Retina (tissue), 1 donor: ENCODE measurements at regions not wholly inside any gene's neighbourhood (a gene's known extent, or its start where the extent isn't known, plus 50 kb on each side); places are given as distances from the start of the nearest gene placed in this dataset.

Source experiments
- DNase-seq: peaks from one replicate; pipeline ENCODE4 v3.0.0-alpha.2; 2016

DNA sequence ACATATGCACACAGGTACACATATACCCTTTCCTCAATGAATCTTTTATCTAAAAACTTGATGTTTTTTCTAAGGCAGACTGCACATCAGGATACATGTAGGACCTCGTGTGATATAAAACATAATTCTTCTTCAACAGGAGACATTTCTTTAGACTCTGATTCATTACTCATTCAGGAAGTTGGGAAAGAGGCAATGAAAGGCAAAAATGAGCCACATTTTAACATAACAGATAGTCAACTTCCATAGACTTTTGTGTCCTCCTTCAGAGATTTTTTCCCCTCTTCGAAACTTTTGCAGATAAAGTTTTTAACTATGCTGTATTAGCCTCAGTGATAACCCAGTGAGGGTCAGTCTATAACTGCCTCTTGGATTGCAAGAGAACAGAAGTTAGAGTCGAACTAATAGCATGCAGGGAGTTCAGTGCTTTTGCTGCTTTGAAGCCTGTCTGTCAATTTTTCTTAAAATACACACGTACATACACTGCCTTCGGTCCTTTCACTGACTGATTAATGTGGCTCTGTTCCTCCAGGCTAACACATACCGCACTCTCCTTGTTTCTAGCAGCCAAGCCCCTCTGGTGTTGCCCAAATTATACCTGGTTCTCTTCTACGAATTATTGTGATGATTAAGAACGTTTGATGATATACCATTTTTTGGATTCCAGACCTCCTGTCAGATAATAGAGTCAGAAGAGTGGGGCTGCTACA lies 562.5 kb upstream of the MAP3K7 start:
- DNase-seq = no peak

DNA sequence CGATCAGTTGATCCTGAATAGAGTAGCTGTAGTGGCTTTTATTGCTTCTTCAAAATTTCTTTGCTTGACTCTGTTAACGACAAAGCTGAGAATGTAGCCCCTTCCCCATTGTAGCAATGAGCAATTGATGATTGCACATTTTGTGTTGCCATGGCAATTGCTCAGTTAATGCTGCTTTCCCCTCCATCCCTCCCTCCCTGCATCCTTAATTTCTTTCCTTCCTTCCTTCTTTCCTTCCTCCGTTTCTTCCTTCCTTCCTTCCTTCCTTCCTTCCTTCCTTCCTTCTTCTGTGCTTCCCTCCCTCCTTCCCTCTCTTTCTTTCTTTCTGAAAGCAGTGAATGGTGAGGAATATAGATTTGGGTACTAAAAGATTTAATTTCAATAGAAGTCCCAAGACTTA lies 557.3 kb upstream of the MAP3K7 start:
- DNase-seq = no peak

DNA sequence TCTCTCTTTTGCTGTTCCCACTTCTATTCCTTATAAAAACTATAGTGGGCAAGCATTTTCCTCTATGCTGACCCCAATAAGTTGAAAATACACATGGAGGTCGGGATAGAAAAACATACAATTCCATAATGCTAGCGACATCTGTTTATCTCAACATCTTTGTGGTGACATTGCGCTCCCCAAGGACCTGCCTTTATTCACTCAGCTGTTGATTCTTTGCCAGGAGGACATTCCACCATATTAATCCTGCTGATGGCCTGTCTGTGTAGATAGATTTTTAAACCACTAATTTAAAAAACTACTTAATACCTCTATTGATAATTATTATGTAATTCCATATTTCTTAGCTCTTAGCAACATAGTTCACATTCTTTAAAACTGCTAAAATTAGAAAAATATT lies 555.3 kb upstream of the MAP3K7 start:
- no peak for DNase-seq

DNA sequence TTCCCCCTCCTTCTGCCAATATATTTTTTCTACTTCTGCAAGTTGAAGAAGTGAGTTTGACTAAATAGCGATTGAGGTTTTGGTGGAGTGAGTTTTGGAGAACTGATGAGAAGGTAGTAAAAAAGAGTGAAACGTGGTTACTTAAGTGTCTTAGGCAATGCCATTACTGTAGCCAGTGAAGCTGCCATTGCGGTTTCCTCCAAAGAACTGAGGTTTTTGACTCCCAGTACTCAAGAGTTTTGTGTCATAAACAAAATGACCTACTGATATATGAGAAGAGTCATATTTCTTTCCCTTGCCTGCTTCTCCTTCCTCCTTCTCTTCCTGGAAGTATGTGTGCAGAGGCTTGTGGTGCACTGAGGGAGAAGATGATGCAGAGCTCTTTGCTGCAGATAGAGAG lies 554.5 kb upstream of the MAP3K7 start:
- DNase-seq = no peak

DNA sequence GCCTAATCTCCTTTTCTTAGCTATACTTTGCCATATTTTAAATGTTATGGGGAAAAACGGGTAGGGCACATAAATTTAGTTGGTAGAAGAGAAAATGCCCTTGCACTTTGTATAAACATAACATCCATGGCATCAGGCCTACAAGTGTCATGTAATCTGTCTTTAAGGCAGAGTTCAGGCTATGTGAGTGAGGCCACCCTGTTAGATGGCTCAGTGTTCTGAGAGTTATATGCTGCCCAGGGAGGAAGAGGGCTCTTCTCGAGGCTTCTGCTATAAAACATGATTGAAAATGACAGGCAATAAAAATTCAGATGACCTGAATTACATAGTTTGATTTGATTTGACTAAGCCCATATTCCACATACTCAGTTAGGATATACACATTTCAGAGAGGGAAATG lies 553.6 kb upstream of the MAP3K7 start:
- no peak for DNase-seq

DNA sequence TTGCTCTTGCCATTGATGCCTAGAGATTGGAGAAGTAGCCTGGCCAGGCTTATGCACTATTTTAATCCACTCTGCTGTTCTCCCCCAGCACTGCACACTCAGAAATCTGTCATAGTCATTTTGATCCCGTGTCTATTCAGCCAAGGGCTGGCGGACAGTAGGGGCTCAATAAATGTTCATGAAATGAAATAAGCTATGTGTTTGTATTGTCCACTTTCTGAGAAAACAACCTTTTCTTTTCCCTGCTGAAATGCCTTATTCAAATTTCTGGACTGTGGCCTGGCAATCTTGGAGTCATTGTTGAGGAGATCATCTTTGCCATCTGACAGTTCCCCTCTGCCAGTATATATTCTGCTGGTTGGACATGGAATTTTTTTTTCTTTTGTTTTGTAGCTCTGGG lies 550.4 kb upstream of the MAP3K7 start:
- no peak for DNase-seq

DNA sequence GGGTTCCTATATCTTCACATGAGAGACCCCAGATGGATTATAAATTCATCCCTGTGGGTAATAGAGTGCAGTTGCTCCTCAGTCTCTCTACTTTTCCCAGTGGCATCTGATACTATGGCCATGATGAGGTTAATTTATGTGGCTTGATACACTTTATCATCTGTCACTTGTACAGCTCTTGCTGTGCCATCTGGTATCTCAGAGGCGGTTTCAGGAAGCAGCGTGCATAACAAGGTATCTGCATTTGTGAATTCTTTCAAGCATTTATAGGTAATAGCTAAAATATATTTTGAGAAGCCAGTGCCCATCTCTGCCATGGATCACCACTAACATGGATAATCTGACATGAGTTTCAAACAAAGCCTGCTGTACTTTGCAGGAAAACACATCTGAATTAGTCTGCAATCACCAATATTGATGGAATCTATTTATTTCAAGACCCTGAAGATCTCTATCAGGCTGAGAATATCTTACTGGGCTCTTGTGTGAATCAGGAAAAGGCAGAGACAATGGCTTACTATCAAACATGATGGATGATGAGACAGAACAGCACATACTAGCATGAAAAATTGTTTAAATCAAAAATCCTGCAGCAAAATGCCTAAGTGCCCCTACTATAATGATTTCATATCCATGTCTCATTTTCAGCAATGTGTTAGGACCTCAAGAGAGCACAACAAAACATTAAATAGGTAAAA lies 548.7 kb upstream of the MAP3K7 start:
- no peak for DNase-seq

DNA sequence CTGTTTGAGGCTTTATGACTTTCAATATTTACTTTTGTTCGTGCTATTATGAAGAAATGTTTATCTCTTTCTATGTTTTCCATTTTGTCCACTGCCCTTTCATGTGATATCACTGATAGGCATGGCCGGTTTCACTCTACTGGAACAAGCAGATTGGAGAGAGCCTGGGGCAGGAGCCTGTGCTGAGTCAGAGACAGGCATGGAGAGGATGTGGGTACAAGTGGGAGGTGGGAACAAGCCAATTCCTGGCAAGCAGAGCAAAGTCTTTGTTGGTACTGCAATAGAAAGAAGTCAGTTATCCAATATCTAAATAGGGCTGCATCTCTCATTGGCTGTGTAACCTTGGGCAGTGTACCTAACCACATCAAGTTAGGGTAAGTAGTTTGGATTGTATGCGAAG lies 545.6 kb upstream of the MAP3K7 start:
- no peak for DNase-seq

DNA sequence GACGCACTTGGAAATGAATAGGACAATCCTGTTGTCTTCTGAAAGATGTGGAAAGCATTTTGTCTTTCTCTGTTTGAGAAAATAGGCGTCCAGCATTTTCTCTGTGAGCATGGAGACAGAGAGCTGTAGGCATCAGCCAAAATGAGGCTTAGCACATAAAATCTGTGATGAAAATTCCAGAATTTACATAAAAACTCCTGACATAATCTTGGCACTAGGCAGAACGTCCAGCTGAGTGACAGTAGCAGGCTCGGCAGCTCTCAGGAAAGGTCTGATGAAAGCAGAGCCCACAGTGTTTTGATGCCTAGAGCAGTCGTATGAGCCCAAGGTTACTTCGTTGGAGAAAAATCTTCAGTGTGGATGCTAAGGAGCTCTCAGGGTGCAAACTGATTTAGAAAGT lies 543.3 kb upstream of the MAP3K7 start:
- no peak for DNase-seq

DNA sequence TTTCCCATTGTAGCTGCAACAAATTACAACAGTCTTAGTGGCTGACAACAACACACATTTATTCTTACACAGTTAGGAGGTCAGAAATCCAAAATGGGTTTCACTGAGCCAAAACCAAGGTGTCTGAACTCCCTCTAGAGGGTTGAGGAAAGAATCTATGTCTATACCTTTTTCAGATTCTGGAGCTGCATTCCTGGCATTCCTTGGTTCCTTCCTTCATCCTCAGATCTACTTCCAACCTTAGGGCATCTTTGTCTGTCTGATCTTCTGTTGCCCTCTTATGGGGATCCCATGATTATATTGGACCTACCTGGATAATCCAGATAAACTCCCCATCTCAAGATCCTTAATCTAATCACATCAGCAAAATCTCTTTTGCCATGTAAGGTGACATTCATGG lies 540.9 kb upstream of the MAP3K7 start:
- no peak for DNase-seq

DNA sequence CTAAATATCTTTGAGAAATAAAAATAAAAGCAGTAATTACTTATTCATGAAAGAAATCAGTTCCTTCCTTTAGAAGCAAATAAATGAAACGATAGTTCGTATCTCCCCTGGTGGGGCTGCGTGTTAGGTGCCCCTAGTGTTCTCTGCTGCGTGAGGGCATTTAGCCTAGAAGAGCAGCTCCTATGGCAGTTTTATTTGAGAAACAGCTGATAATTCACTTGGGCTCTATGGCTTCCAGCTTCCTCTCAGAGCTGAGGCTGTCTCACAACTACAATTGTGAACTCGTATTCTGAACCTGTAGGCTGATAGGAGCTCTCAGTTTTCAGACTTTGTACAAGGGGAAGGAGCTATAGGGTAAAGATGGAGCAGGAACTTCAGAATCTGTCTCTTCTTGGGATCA lies 540.0 kb upstream of the MAP3K7 start:
- DNase-seq = no peak

DNA sequence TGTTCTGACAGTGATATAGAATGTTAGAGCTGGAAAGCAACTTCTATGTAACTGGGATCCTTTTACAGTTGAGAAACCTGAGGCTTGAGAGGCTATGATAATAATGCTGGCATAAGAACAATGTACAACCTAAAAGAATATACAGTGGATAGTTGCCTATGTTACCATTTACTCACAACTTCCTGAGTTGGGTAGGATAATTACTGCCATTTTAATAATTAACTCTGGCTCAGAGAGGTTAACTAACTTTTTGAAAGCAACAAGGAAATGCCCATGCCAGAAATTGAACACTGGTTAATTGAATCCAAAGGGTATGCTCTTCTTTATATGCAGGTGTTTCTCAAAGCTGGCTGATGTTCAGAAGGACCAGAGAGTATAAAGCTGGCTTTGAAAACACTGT lies 530.7 kb upstream of the MAP3K7 start:
- DNase-seq = no peak

DNA sequence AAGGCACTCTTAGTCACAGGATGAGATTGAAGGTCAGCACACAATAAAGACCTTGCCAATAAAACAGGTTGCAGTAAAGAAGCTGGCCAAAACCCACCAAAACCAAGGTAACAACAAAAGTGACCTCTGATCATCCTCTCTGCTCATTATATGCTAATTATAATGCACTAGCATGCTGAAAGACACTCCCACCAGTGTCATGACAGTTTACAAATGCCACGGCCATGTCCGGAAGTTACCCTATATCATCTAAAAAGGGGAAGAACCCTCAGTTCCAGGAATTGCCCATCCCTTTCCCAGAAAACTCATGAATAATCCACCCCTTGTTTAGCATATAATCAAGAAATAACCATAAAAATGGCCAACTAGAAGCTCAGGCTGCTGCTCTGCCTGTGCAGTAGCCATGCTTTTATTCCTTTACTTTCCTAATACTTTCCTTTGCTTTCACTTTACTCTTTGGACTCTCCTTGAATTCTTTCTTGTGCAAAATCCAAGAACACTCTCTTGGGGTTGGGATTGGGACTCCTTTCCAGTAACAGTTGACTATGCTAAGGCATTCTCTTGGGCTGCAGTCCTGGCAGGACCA lies 527.3 kb upstream of the MAP3K7 start:
- no peak for DNase-seq

DNA sequence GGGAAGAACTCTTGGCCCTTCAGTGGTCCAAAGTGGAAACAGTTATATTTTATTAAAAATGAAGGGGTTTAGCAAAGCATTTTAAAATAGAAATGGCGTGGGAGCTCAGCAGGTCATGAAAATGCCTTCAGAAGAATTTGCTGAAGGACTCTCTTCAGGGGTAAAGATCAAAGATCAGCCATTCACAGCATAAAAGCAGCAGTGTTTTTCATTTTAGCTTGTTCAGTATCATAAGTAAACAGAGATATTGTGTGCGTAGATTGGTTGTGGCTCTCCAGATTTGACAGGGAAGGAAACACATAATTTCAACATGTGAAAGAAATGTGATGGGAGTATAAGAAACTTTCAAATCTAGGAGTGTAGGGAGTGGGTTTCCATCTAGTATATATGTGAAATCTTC lies 519.2 kb upstream of the MAP3K7 start:
- no peak for DNase-seq

DNA sequence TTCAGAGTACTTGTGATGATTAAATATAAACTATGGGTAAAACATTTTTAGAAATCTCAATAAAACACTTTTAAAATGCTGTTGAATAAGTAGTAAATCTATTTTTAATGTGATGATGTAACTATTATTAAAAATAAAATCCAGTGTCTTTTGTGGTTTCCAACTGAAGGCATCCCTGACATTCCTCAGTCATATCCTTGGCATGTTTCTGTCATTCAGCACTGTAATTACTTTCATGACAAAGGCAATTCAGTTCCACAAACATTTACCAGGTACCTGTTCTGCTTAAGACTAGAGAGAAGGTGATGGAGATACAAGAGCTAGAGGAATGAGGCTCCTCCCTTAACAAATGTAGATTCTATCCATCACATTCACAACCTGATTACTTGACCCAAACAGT lies 518.7 kb upstream of the MAP3K7 start:
- no peak for DNase-seq

DNA sequence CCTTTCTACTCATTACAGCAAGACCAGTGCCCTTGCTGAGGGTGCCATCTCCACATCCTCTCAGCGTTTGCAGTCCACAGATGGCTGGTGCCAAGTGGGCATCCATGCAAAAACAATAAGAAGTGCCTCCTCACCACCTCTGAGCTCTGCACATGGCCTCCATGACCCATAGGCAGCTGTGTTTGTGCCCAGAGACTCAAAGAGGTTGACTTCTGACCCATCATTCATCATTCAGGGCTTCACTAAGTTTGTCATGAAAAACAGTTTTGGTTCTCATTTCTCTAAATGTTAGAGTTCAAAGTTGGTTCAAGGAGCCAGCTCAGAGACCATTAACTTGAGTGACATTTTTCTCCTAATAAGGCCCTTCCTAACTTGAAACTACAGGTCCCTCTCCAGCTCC lies 512.6 kb upstream of the MAP3K7 start:
- DNase-seq = no peak

DNA sequence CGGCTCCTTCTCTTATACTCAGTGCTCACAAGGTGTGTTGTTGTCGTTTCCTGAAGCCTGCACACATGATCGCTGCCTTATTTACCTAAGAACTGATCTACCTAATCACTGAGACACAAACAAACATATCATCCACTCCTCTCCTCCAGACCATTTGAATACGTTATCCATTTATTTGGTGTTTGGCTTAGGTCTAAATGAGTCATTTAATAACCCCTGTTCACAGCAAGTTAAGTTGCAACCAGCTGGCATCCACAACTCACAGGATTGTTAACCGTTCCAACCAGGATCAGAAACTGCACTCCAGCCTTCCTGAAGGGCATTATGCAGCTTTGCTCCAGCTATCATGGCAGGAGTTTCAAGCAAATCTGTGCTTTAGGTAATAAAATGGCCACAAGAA lies 511.1 kb upstream of the MAP3K7 start:
- DNase-seq = no peak

DNA sequence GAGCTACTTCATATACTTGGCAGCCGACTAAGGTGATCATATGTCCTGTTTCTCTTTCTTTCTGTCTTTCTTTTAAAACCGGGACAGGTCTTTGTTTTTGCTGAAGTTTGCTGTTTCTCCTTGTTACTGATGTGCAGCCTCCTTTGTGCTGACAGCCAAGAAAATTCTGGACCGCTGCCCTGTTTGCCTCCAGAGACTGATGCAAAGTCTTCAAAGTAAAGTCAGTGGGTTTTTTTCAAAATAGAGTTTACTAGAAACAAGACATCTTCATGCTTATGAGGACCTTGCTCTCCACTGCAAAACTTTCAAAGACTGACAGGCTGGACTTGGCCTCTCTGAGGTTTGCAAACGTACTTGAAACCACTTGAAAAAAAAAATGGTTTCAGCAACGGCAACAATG lies 510.5 kb upstream of the MAP3K7 start:
- no peak for DNase-seq

DNA sequence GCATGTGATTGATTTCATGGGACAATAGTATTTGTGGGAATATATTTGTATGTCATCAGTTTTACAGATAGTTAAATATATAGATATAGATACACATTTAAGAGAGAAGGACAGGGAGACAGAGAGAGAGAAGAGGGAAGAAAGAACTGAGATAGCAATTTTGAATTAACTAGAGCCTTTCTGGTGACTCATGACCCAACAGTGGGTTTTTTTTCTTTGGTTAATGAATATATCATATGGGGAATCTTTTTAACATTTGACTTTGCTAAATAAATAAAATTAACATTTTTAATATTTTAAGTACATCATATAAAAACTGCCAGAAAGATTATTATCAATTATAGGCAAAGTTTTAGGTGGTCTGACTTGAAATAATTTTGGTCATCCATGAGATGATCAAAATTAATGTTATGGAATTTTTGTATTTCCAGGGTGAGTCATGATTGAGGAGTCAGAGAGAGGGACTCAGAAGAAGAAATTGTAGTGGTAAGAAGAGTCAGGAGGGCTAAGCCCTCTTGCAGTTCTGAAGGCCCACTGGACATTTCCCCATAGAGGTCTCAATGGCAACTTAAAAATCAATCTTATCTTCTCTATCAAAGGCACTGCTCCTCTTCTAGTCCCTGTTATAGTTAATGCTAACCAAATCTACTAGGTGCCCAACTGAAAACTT lies 508.1 kb upstream of the MAP3K7 start:
- DNase-seq = no peak

DNA sequence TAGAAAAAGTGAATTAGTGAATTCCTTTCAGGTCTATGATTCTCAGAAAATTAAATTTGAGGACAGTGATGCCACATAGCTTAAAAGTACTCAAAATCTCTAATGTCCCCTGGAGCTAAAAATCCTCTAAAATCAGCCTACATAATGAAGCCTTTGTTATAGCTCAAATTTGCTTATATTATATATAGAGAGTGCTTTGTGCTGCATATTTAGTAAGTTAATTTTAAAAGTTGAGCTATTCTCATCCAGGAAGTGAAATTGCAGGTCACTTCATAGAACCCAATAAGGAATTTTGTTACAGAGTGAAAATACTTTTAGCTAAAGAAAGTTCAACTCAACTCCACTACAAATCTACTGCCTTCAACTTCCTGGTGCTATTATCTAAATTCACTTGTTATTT lies 507.5 kb upstream of the MAP3K7 start:
- no peak for DNase-seq

DNA sequence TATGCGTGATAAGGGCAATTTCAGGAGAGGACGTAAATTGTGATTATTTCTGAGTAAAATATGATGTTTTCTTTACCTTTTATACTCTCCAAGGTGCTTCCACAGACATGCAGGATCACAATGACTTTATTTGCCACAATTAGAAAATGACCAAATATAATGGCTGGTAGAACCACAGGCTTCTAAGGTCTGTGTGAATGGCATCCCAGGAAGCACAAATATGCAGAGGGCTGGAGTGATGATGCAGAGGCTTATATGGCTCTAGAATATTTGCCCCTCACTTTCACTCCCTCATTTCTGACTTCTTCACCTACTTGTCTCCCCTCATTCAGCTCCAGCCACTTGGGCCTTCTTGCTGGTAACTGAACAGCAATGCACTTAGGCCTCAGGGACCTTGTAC lies 502.1 kb upstream of the MAP3K7 start:
- DNase-seq = no peak

DNA sequence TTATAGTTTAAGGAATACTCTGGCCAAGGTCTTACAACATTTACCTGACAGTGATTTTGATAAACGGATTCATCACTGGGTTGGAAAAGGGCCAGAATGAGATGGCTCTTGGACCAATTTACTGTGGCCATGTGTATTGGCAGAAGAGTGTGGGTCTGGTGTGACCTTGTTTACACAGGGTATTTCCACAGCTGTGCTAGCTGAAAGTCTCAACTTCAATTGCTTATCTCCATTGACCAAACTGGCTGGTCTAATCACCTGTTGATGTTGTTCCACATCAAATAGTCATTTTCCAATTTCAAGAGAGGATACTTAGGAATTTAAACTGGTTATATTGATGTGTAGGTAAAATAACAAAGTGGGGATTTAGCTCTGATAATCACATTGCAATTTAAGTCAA lies 501.6 kb upstream of the MAP3K7 start:
- DNase-seq = no peak

DNA sequence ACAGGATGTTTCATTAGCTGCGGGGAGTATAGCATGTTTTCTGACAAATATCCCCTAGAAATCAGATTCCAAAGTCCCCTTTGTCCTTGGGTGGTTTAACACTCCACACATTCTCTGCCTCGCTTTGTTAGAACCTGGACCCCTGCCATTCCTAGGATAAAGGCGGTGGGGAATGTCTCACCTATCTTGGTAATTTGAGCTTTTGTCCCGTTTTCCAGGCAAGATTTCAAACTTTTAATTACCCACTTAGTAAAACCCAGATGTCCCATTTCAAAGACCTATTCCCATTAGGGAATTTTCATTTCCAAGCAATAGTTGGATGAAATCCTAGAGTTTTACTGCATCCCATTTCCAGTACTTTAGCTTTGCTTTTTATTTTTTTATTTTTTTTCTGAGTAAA lies 501.0 kb upstream of the MAP3K7 start:
- no peak for DNase-seq

DNA sequence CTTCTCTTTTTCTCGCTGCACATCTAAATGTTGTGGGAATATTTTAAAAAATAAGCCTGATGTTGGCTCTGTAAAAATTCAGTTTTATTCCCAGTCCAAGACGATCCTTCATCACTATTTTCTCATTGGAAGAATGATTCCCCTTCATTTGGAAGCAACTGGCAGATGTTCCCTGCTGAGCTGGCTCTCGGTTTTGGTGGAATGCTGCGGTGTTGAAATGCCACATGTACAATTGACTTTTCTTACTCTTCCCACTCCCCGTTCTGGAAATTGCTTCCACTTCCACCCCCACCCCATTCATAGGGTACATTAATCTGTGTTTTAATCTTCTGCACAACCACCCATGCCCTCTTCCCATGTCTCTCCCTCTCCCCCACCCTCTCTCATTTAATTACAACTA lies 496.3 kb upstream of the MAP3K7 start:
- DNase-seq = no peak
